Vagina (tissue), 2 donors: ENCODE measurements at regions not wholly inside any gene's neighbourhood (a gene's known extent, or its start where the extent isn't known, plus 50 kb on each side); places are given as distances from the start of the nearest gene placed in this dataset.

Experiments used
- CTCF ChIP-seq, 3 experiments: fragments of 450-650 bp in 2 of 3; fragments of 200-600 bp in 1 of 3; sonication (generic) in 1 of 3; IDR thresholded peaks; one replicate each; pipeline ENCODE4 v1.5.1; 2017 to 2019; ENCODE audit warnings: antibody characterized with exemption in 3 of 3, mild to moderate bottlenecking in 2 of 3, moderate library complexity in 2 of 3
- POLR2A ChIP-seq, 2 donors: fragments of 450-650 bp; IDR thresholded peaks; one replicate each; pipeline ENCODE4 v1.6.1; 2017; ENCODE audit warnings: antibody characterized with exemption in 2 of 2, mild to moderate bottlenecking in 2 of 2, moderate library complexity in 2 of 2

- TF ChIP-seq POLR2A (IDR thresholded peaks at IDR 0.05) (no peak), CTCF (IDR thresholded peaks at IDR 0.05) (no peak)
These were observed 84.3 kb upstream of the CACNA2D1 start for GRCh38 chr7:82527851-82528250.
